ENCODE measurements at regions not wholly inside any gene's neighbourhood (a gene's known extent, or its start where the extent isn't known, plus 50 kb on each side); places are given as distances from the start of the nearest gene placed in this dataset.

DNA sequence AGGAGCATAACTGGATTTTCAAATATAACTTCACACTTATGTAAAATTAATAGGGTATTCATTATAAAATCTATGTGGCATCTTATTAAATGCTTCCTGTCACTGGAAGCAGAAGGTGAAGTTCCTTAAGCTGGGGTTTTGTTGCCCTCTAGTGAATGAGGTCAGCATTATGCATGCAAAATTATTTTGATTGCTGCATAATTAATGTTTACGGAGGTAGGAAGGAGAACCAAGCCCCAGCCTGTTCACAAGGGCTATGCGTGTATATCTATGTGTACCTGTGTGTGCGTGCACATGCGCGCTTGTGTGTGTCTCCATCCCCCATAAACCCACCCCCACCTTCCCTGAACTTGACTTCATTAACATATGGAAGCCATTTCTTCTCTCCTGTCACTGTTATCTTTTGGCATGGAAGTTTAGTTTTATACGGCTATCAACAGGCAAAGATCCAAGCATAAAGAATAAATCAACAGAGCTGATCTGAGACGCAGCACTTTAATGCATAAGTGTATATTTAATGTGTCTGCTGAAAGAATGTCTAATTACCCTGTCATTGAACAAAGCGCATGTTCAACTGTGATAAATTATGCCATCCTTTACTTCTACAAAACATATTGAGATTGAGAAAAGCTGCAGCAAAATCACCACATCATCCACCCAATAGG, 90.2 kb upstream of the CDH4 start:
- no peaks in the 10 kb centered on the region for H3K9me3 ChIP-seq (ENCODE audit: low read length)
- DNase-seq (ENCODE audit: low spot score): no peak
- H3K36me3 ChIP-seq (ENCODE audit: insufficient read depth, low read length): no peaks in the 10 kb centered on the region
- no peak overlapping the region for H3K4me3 ChIP-seq (ENCODE audit: low read depth, low read length, poor library complexity, severe bottlenecking)
- no peak overlapping the region for H2AFZ ChIP-seq (ENCODE audit: low read length)
- intact Hi-C loops (cut with micrococcal nuclease; ENCODE audit: unreplicated experiment): no loop called here
- no peak overlapping the region for H3K27ac ChIP-seq (ENCODE audit: low read depth, low read length, poor library complexity, severe bottlenecking)
- no TSS peak for BruUV-seq (replicated peaks)
- H3K9me2 ChIP-seq (ENCODE audit: insufficient read depth, low read length): no peaks in the 10 kb centered on the region
- H3K4me2 ChIP-seq (ENCODE audit: low read length): no peak overlapping the region
- no peaks in the 10 kb centered on the region for H4K20me1 ChIP-seq (ENCODE audit: insufficient read depth, low read length)
- ChIA-PET CTCF (ENCODE audit: unreplicated experiment) (no interaction called here), POLR2A (interaction anchor here (0.6 kb wide), 1 partner anchor 54 kb away, joined by 3 read pairs; no protein-coding TSS in a partner anchor)
- TF ChIP-seq, protein P1, sequence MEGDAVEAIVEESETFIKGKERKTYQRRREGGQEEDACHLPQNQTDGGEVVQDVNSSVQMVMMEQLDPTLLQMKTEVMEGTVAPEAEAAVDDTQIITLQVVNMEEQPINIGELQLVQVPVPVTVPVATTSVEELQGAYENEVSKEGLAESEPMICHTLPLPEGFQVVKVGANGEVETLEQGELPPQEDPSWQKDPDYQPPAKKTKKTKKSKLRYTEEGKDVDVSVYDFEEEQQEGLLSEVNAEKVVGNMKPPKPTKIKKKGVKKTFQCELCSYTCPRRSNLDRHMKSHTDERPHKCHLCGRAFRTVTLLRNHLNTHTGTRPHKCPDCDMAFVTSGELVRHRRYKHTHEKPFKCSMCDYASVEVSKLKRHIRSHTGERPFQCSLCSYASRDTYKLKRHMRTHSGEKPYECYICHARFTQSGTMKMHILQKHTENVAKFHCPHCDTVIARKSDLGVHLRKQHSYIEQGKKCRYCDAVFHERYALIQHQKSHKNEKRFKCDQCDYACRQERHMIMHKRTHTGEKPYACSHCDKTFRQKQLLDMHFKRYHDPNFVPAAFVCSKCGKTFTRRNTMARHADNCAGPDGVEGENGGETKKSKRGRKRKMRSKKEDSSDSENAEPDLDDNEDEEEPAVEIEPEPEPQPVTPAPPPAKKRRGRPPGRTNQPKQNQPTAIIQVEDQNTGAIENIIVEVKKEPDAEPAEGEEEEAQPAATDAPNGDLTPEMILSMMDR (conservative IDR thresholded peaks at IDR 0.05; ENCODE audit: low read length): no peak
- no peak for TF ChIP-seq EZH2phosphoT487 (IDR thresholded peaks at IDR 0.05; ENCODE audit: borderline replicate concordance, low read depth, low read length)
- H3K79me2 ChIP-seq (ENCODE audit: insufficient read depth, low read depth, low read length): no peaks in the 10 kb centered on the region
- H3K4me1 ChIP-seq (ENCODE audit: insufficient read depth, low read length, poor library complexity, severe bottlenecking): no peaks in the 10 kb centered on the region

DNA sequence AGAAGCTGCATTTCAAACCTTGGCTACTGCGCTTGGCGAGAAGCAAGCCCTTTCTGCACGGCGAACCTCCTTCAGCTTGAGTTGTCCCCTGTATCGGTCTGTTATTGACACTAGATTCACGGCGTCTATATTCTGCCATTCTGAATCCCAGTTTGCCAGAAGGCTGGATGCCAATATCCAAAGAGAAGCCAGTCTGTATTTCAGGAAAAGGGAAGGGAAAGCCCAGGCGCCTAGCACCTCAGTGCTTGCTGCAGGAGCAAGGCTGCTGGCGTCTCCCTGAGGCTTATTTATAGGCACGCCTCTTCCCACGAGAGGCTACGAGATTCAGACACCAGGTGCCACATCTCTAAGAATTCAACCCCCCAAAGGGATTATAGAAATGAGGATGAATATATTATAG, 89.6 kb upstream of the CDH4 start:
- intact Hi-C loops (cut with micrococcal nuclease; ENCODE audit: unreplicated experiment): no loop called here
- no peak overlapping the region for H3K4me2 ChIP-seq (ENCODE audit: low read length)
- no peak overlapping the region for H2AFZ ChIP-seq (ENCODE audit: low read length)
- no peaks in the 10 kb centered on the region for H4K20me1 ChIP-seq (ENCODE audit: insufficient read depth, low read length)
- no peak overlapping the region for H3K27ac ChIP-seq (ENCODE audit: low read depth, low read length, poor library complexity, severe bottlenecking)
- no peak overlapping the region for H3K4me3 ChIP-seq (ENCODE audit: low read depth, low read length, poor library complexity, severe bottlenecking)
- ChIA-PET POLR2A (no interaction called here), CTCF (ENCODE audit: unreplicated experiment) (no interaction called here)
- H3K9me2 ChIP-seq (ENCODE audit: insufficient read depth, low read length): no peaks in the 10 kb centered on the region
- H3K4me1 ChIP-seq (ENCODE audit: insufficient read depth, low read length, poor library complexity, severe bottlenecking): no peaks in the 10 kb centered on the region
- TF ChIP-seq EZH2phosphoT487 (IDR thresholded peaks at IDR 0.05; ENCODE audit: borderline replicate concordance, low read depth, low read length): no peak
- BruUV-seq (replicated peaks): no TSS peak
- no peaks in the 10 kb centered on the region for H3K79me2 ChIP-seq (ENCODE audit: insufficient read depth, low read depth, low read length)
- no peaks in the 10 kb centered on the region for H3K36me3 ChIP-seq (ENCODE audit: insufficient read depth, low read length)
- H3K9me3 ChIP-seq (ENCODE audit: low read length): no peaks in the 10 kb centered on the region
- DNase-seq (ENCODE audit: low spot score): no peak

DNA sequence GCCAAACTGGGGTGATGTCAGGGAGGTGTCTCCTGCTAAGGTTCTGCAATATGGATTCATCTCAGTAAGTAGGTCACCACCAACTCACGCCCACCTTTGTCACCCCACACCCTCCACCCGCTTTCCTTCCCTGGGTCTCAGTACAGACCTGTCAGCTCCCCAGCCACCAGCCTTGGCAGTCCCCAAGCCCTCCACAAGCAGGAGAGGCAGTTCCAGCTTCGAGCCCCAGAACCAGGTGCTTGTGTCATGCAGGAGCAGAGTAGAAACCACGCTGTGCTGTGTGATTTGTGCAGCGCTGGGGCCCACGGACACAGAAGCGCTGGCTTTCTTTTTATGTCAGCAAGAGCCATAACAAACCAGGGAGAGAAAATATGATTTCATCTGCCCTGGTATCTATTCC, 89.0 kb upstream of the CDH4 start:
- H3K9me2 ChIP-seq (ENCODE audit: insufficient read depth, low read length): no peaks in the 10 kb centered on the region
- no peak overlapping the region for H2AFZ ChIP-seq (ENCODE audit: low read length)
- H3K27ac ChIP-seq (ENCODE audit: low read depth, low read length, poor library complexity, severe bottlenecking): no peak overlapping the region
- ChIA-PET CTCF (ENCODE audit: unreplicated experiment) (no interaction called here), POLR2A (no interaction called here)
- H3K79me2 ChIP-seq (ENCODE audit: insufficient read depth, low read depth, low read length): no peaks in the 10 kb centered on the region
- no peaks in the 10 kb centered on the region for H3K9me3 ChIP-seq (ENCODE audit: low read length)
- no peak overlapping the region for H3K4me2 ChIP-seq (ENCODE audit: low read length)
- no TSS peak for BruUV-seq (replicated peaks)
- no peaks in the 10 kb centered on the region for H3K4me1 ChIP-seq (ENCODE audit: insufficient read depth, low read length, poor library complexity, severe bottlenecking)
- H3K4me3 ChIP-seq (ENCODE audit: low read depth, low read length, poor library complexity, severe bottlenecking): no peak overlapping the region
- DNase-seq (ENCODE audit: low spot score): no peak
- intact Hi-C loops (cut with micrococcal nuclease; ENCODE audit: unreplicated experiment): no loop called here
- no peaks in the 10 kb centered on the region for H3K36me3 ChIP-seq (ENCODE audit: insufficient read depth, low read length)
- no peaks in the 10 kb centered on the region for H4K20me1 ChIP-seq (ENCODE audit: insufficient read depth, low read length)
- TF ChIP-seq EZH2phosphoT487 (IDR thresholded peaks at IDR 0.05; ENCODE audit: borderline replicate concordance, low read depth, low read length): no peak
- TF ChIP-seq, protein P1 (conservative IDR thresholded peaks at IDR 0.05; ENCODE audit: low read length): no peak

All from OCI-LY7 (cell line).